Chondrocyte (in vitro differentiated cells): ENCODE measurements at regions not wholly inside any gene's neighbourhood (a gene's known extent, or its start where the extent isn't known, plus 50 kb on each side); places are given as distances from the start of the nearest gene placed in this dataset.
A peak's percentile ranks its signal among the peaks of the same experiment; 100 is the strongest.

Experiments used
- DNase-seq: peaks from one replicate; pipeline ENCODE4 v3.0.0; 2021; ENCODE audit warnings: mixed read lengths, low spot score
- H3K27ac Mint-ChIP-seq: one replicate; pipeline ENCODE4 v1.8.0; 2021; ENCODE audit warnings: mild to moderate bottlenecking, moderate library complexity, mixed read lengths; ENCODE audit not compliant: unreplicated experiment
- H3K27me3 Mint-ChIP-seq: 2 replicates; pipeline ENCODE4 v1.8.0; 2021; ENCODE audit warnings: low read depth, mixed read lengths
- H3K36me3 Mint-ChIP-seq: 2 replicates; pipeline ENCODE4 v1.8.0; 2021; ENCODE audit warnings: low read depth, mixed read lengths
- H3K4me1 Mint-ChIP-seq: 2 replicates; pipeline ENCODE4 v1.8.0; 2021; ENCODE audit warnings: low read depth, mild to moderate bottlenecking, mixed read lengths
- H3K4me3 Mint-ChIP-seq: one replicate; pipeline ENCODE4 v1.8.0; 2021; ENCODE audit warnings: mild to moderate bottlenecking, moderate library complexity, mixed read lengths; ENCODE audit not compliant: unreplicated experiment
- H3K9me3 Mint-ChIP-seq: 2 replicates; pipeline ENCODE4 v1.8.0; 2021; ENCODE audit warnings: low read depth, mixed read lengths
- TF ChIP-seq, protein P1 (sequence below): fragments of 200-600 bp; sonication (generic); IDR thresholded peaks from 2 replicates; pipeline ENCODE4 v1.5.0; 2021; ENCODE audit warnings: antibody characterized with exemption, mild to moderate bottlenecking, moderate library complexity

GRCh38 chr16:60932600-60932999 lies 1103.6 kb downstream of the CDH8 start:
- no peak overlapping the region for H3K4me3 Mint-ChIP-seq
- DNase-seq: no peak
- no peaks in the 10 kb centered on the region for H3K36me3 Mint-ChIP-seq
- no peak overlapping the region for H3K27ac Mint-ChIP-seq
- peaks cover 4% of the 10 kb centered on the region for H3K9me3 Mint-ChIP-seq
- H3K27me3 Mint-ChIP-seq: no peaks in the 10 kb centered on the region
- H3K4me1 Mint-ChIP-seq: no peaks in the 10 kb centered on the region
- TF ChIP-seq, protein P1, sequence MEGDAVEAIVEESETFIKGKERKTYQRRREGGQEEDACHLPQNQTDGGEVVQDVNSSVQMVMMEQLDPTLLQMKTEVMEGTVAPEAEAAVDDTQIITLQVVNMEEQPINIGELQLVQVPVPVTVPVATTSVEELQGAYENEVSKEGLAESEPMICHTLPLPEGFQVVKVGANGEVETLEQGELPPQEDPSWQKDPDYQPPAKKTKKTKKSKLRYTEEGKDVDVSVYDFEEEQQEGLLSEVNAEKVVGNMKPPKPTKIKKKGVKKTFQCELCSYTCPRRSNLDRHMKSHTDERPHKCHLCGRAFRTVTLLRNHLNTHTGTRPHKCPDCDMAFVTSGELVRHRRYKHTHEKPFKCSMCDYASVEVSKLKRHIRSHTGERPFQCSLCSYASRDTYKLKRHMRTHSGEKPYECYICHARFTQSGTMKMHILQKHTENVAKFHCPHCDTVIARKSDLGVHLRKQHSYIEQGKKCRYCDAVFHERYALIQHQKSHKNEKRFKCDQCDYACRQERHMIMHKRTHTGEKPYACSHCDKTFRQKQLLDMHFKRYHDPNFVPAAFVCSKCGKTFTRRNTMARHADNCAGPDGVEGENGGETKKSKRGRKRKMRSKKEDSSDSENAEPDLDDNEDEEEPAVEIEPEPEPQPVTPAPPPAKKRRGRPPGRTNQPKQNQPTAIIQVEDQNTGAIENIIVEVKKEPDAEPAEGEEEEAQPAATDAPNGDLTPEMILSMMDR: no peak

GRCh38 chr16:60930291-60930690 lies 1105.9 kb downstream of the CDH8 start:
- no peak for DNase-seq
- Mint-ChIP-seq H3K4me1 (no peaks in the 10 kb centered on the region), H3K36me3 (no peaks in the 10 kb centered on the region), H3K27ac (no peak overlapping the region), H3K27me3 (no peaks in the 10 kb centered on the region), H3K4me3 (no peak overlapping the region), H3K9me3 (no peaks in the 10 kb centered on the region)
- TF ChIP-seq, protein P1: no peak

- no peak for DNase-seq
- no peak overlapping the region for H3K4me3 Mint-ChIP-seq
- H3K27ac Mint-ChIP-seq: no peak overlapping the region
- H3K4me1 Mint-ChIP-seq: no peaks in the 10 kb centered on the region
- TF ChIP-seq, protein P1: no peak
- no peaks in the 10 kb centered on the region for H3K27me3 Mint-ChIP-seq
- H3K36me3 Mint-ChIP-seq: no peaks in the 10 kb centered on the region
- H3K9me3 Mint-ChIP-seq: no peaks in the 10 kb centered on the region
Observed at GRCh38 chr16:60922920-60923319, 1113.3 kb downstream of the CDH8 start.

- Mint-ChIP-seq H3K4me1 (no peaks in the 10 kb centered on the region), H3K27me3 (no peaks in the 10 kb centered on the region), H3K27ac (no peak overlapping the region), H3K9me3 (no peaks in the 10 kb centered on the region), H3K4me3 (no peak overlapping the region), H3K36me3 (no peaks in the 10 kb centered on the region)
- TF ChIP-seq, protein P1: no peak
- no peak for DNase-seq
Observed at GRCh38 chr16:60914334-60914733, 1121.9 kb downstream of the CDH8 start.

GRCh38 chr16:60907645-60908044 lies 1128.6 kb downstream of the CDH8 start:
- Mint-ChIP-seq H3K36me3 (no peaks in the 10 kb centered on the region), H3K4me1 (no peaks in the 10 kb centered on the region), H3K9me3 (no peaks in the 10 kb centered on the region), H3K27ac (no peak overlapping the region), H3K27me3 (no peaks in the 10 kb centered on the region), H3K4me3 (no peak overlapping the region)
- no peak for DNase-seq
- TF ChIP-seq, protein P1: peak; percentile 28
